ENCODE measurements at regions not wholly inside any gene's neighbourhood (a gene's known extent, or its start where the extent isn't known, plus 50 kb on each side); places are given as distances from the start of the nearest gene placed in this dataset.
A peak's percentile ranks its signal among the peaks of the same experiment; 100 is the strongest.

DNA sequence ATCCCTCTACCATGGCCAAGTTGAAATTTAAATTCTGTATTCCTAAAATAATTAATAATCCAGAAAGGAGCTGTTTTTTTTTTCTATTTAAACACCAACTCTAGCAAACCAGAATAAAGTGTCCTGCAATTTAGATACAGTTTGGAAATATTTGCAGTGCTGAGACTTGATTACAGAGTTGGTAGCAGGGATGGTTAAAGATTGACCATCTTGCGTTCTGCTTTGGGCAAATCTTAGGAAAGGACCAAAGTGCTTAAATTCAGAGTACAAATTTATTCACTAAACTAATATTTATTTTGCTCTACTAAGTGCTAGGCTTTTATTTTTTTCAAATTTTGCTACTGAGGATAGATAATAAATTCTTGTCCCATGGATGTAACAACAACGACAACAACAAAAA lies 180.2 kb upstream of the AADAT start:
- Histone ChIP-seq H3K27me3 (ENCODE audit: control insufficient read depth in 2 of 2, insufficient read depth in 2 of 2, low read length in 2 of 2) (no peaks in the 10 kb centered on the region), H3K9me1 (replicated peaks; ENCODE audit: control insufficient read depth, extremely low read depth, insufficient read depth, low read length) (no peaks in the 10 kb centered on the region), H3K4me3 (replicated peaks in 1 of 3; ENCODE audit: insufficient read depth in 1 of 3, low read depth in 1 of 3, low read length in 3 of 3) (no peak overlapping the region), H3K9me3 (replicated peaks; ENCODE audit: control insufficient read depth, insufficient read depth, low read length) (peaks cover 2% of the 10 kb centered on the region), H3K4me1 (ENCODE audit: control insufficient read depth, extremely low read depth, insufficient read depth, low read length) (no peaks in the 10 kb centered on the region), H3K79me2 (ENCODE audit: control insufficient read depth, insufficient read depth, low read length) (no peaks in the 10 kb centered on the region), H3K9ac (replicated peaks; ENCODE audit: extremely low read depth, insufficient read depth, low read length) (no peak overlapping the region), H4K20me1 (replicated peaks; ENCODE audit: control insufficient read depth, extremely low read depth, insufficient read depth, low read length) (no peaks in the 10 kb centered on the region), H3K4me2 (ENCODE audit: insufficient read depth, low read length) (no peak overlapping the region), H3K27ac (ENCODE audit: insufficient read depth, low read depth, low read length) (no peak overlapping the region), H3K36me3 (ENCODE audit: control insufficient read depth in 2 of 2, extremely low read depth in 1 of 2, insufficient read depth in 2 of 2, low read length in 2 of 2) (no peaks in the 10 kb centered on the region), H2AFZ (ENCODE audit: low read depth, low read length) (no peak overlapping the region)
- dilution Hi-C loops (cut with MboI; ENCODE audit: extremely low pct_ligation_motif_present, low sequenced_read_pairs) (no loop called here), intact Hi-C loops (cut with micrococcal nuclease) (no loop called here)
- no TSS peak for BruUV-seq (replicated peaks)
- CTCF ChIA-PET, result interaction anchor here (0.5 to 1.3 kb wide), 2 partner anchors 8 to 10 kb away, joined by 4 to 6 read pairs; no protein-coding TSS in a partner anchor
- FAIRE-seq, result no peak
- TF ChIP-seq POLR2AphosphoS5 (IDR thresholded peaks at IDR 0.05; ENCODE audit: insufficient read depth, low read depth, low read length), result no peak
- no peak for DNase-seq (ENCODE audit: low read depth, low spot score)
- POLR2A ChIA-PET, result no interaction called here

GRCh38 chr4:170259631-170260153 lies 169.9 kb upstream of the AADAT start:
- no peak overlapping the region for H3K9ac ChIP-seq (replicated peaks; ENCODE audit: extremely low read depth, insufficient read depth, low read length)
- H3K9me3 ChIP-seq (replicated peaks; ENCODE audit: control insufficient read depth, insufficient read depth, low read length), result no peaks in the 10 kb centered on the region
- DNase-seq (ENCODE audit: low read depth, low spot score), result peak; percentile 34
- H3K9me1 ChIP-seq (replicated peaks; ENCODE audit: control insufficient read depth, extremely low read depth, insufficient read depth, low read length), result no peaks in the 10 kb centered on the region
- H4K20me1 ChIP-seq (replicated peaks; ENCODE audit: control insufficient read depth, extremely low read depth, insufficient read depth, low read length), result no peaks in the 10 kb centered on the region
- no peaks in the 10 kb centered on the region for H3K4me1 ChIP-seq (ENCODE audit: control insufficient read depth, extremely low read depth, insufficient read depth, low read length)
- H3K36me3 ChIP-seq (ENCODE audit: control insufficient read depth in 2 of 2, extremely low read depth in 1 of 2, insufficient read depth in 2 of 2, low read length in 2 of 2), result no peaks in the 10 kb centered on the region
- intact Hi-C loops (cut with micrococcal nuclease), result loop anchor here (1.0 to 2.0 kb wide), 2 partner anchors 121 to 593 kb away; no protein-coding TSS in a partner anchor
- no peak for FAIRE-seq
- dilution Hi-C loops (cut with MboI; ENCODE audit: extremely low pct_ligation_motif_present, low sequenced_read_pairs), result no loop called here
- no peak overlapping the region for H3K4me2 ChIP-seq (ENCODE audit: insufficient read depth, low read length)
- no peak overlapping the region for H3K27ac ChIP-seq (ENCODE audit: insufficient read depth, low read depth, low read length)
- POLR2A ChIA-PET, result no interaction called here
- CTCF ChIA-PET, result no interaction called here
- no peaks in the 10 kb centered on the region for H3K27me3 ChIP-seq (ENCODE audit: control insufficient read depth in 2 of 2, insufficient read depth in 2 of 2, low read length in 2 of 2)
- TF ChIP-seq CTCF (IDR thresholded peaks at IDR 0.05; ENCODE audit: extremely low read depth in 1 of 2, insufficient read depth in 1 of 2, low read depth in 1 of 2, low read length in 2 of 2) (peak; percentile 58 to 65), GATA2 (IDR thresholded peaks at IDR 0.05; ENCODE audit: insufficient read depth, insufficient read length, low read depth, low read length) (no peak)
- no peak overlapping the region for H2AFZ ChIP-seq (ENCODE audit: low read depth, low read length)
- BruUV-seq (replicated peaks), result no TSS peak
- H3K79me2 ChIP-seq (ENCODE audit: control insufficient read depth, insufficient read depth, low read length), result no peaks in the 10 kb centered on the region
- H3K4me3 ChIP-seq (replicated peaks in 1 of 3; ENCODE audit: insufficient read depth in 1 of 3, low read depth in 1 of 3, low read length in 3 of 3), result no peak overlapping the region
